Trophoblast cell (in vitro differentiated cells and primary cell): ENCODE measurements at regions not wholly inside any gene's neighbourhood (a gene's known extent, or its start where the extent isn't known, plus 50 kb on each side); places are given as distances from the start of the nearest gene placed in this dataset.
"Not testable (repeated sequence)": the region's sequence is repeated elsewhere in the genome, so short reads cannot be mapped to it uniquely, and the experiment has no call there.

Source experiments
- DNase-seq, 2 donors: peaks; one replicate each; pipeline ENCODE4 v3.0.0-alpha.2; 2016
- H2AFZ ChIP-seq: 2 replicates; pipeline ENCODE4 v1.6.1; 2013; ENCODE audit warnings: low read length, moderate library complexity, mild to moderate bottlenecking; ENCODE audit not compliant: insufficient read depth, poor library complexity
- H2AK5ac ChIP-seq: 2 replicates; pipeline ENCODE4 v1.6.1; 2013; ENCODE audit warnings: mild to moderate bottlenecking, low read length
- H2BK120ac ChIP-seq: 2 replicates; pipeline ENCODE4 v1.6.1; 2013; ENCODE audit warnings: low read length, mild to moderate bottlenecking, moderate library complexity; ENCODE audit not compliant: insufficient read depth, poor library complexity
- H2BK12ac ChIP-seq: 2 replicates; pipeline ENCODE4 v1.6.1; 2013; ENCODE audit warnings: mild to moderate bottlenecking, low read length, moderate library complexity
- H2BK5ac ChIP-seq: 2 replicates; pipeline ENCODE4 v1.6.1; 2013; ENCODE audit warnings: low read length, low read depth, moderate library complexity, mild to moderate bottlenecking; ENCODE audit not compliant: poor library complexity
- H3K14ac ChIP-seq: 2 replicates; pipeline ENCODE4 v1.6.1; 2013; ENCODE audit warnings: mild to moderate bottlenecking, low read length
- H3K18ac ChIP-seq: 2 replicates; pipeline ENCODE4 v1.6.1; 2013; ENCODE audit warnings: mild to moderate bottlenecking, low read length
- H3K23ac ChIP-seq: 2 replicates; pipeline ENCODE4 v1.6.1; 2013; ENCODE audit warnings: low read length
- H3K27ac ChIP-seq: 2 replicates; pipeline ENCODE4 v1.5.1; 2013; ENCODE audit warnings: low read depth, mild to moderate bottlenecking, inconsistent platforms, low read length, moderate library complexity
- H3K27me3 ChIP-seq: 2 replicates; pipeline ENCODE4 v1.6.1; 2013; ENCODE audit warnings: inconsistent platforms, mild to moderate bottlenecking, low read length, moderate library complexity; ENCODE audit not compliant: insufficient read depth
- H3K36me3 ChIP-seq, 2 experiments: 1 replicate in 1 of 2; 2 replicates in 1 of 2; pipeline ENCODE4 v1.6.1; 2013; ENCODE audit warnings: low read length in 2 of 2, mild to moderate bottlenecking in 2 of 2, moderate library complexity in 1 of 2; ENCODE audit not compliant: insufficient read depth in 2 of 2, control insufficient read depth in 1 of 2
- H3K4ac ChIP-seq: 2 replicates; pipeline ENCODE4 v1.6.1; 2013; ENCODE audit warnings: low read depth, mild to moderate bottlenecking, low read length, moderate library complexity
- H3K4me1 ChIP-seq, 2 experiments: 1 replicate in 1 of 2; 2 replicates in 1 of 2; pipeline ENCODE4 v1.6.1; 2013; ENCODE audit warnings: low read length in 2 of 2, mild to moderate bottlenecking in 2 of 2, moderate library complexity in 1 of 2; ENCODE audit not compliant: insufficient read depth in 2 of 2, control insufficient read depth in 1 of 2
- H3K4me2 ChIP-seq: 2 replicates; pipeline ENCODE4 v1.6.1; 2013; ENCODE audit warnings: inconsistent platforms, mild to moderate bottlenecking, low read length, moderate library complexity
- H3K4me3 ChIP-seq: 2 replicates; pipeline ENCODE4 v1.5.1; 2013; ENCODE audit warnings: mild to moderate bottlenecking, low read depth, low read length, inconsistent platforms
- H3K79me1 ChIP-seq: one replicate; pipeline ENCODE4 v1.6.1; 2013; ENCODE audit warnings: low read length
- H3K79me2 ChIP-seq: 2 replicates; pipeline ENCODE4 v1.6.1; 2013; ENCODE audit warnings: low read length, mild to moderate bottlenecking; ENCODE audit not compliant: control insufficient read depth, insufficient read depth, poor library complexity
- H3K9ac ChIP-seq: 2 replicates; pipeline ENCODE4 v1.6.1; 2013; ENCODE audit warnings: mild to moderate bottlenecking, low read length
- H3K9me3 ChIP-seq: 2 replicates; pipeline ENCODE4 v1.6.1; 2013; ENCODE audit warnings: low read depth, mild to moderate bottlenecking, control low read depth, inconsistent platforms, low read length; ENCODE audit not compliant: insufficient read depth
- H4K12ac ChIP-seq: 2 replicates; pipeline ENCODE4 v1.6.1; 2013; ENCODE audit warnings: low read depth, mild to moderate bottlenecking, low read length, moderate library complexity
- H4K8ac ChIP-seq: 2 replicates; pipeline ENCODE4 v1.6.1; 2013; ENCODE audit warnings: low read depth, mild to moderate bottlenecking, low read length, moderate library complexity
- H4K91ac ChIP-seq: one replicate; pipeline ENCODE4 v1.6.1; 2013; ENCODE audit warnings: low read depth, mild to moderate bottlenecking, low read length, moderate library complexity
- WGBS: extraction: QIAGEN DNeasy Blood & Tissue Kit; methylation state at CpG from one replicate; pipeline ENCODE4 v1.1.7; 2013; ENCODE audit warnings: missing lambda C conversion rate; ENCODE audit not compliant: insufficient read length, insufficient coverage; ENCODE audit errors: extremely low coverage; 5-methylcytosine and 5-hydroxymethylcytosine counted together

- H4K12ac ChIP-seq, result no peak overlapping the region
Measured at GRCh38 chr7:138248609-138249008, 172.3 kb downstream of the AKR1D1 start.

GRCh38 chr7:138249975-138250374 lies 173.7 kb downstream of the AKR1D1 start:
- no peak for DNase-seq
- H3K14ac ChIP-seq, result peak overlapping the region; percentile 77
- H2AK5ac ChIP-seq, result peak overlapping the region; percentile 73
- H3K27ac ChIP-seq, result no peak overlapping the region
- H2BK12ac ChIP-seq, result peak overlapping the region; percentile 97
- peak overlapping the region; percentile 68 for H2BK5ac ChIP-seq
- no peak overlapping the region for H3K23ac ChIP-seq
- peak overlapping the region; percentile 47 for H2BK120ac ChIP-seq
- H3K4me3 ChIP-seq, result no peak overlapping the region
- H3K79me2 ChIP-seq, result peaks cover 2% of the 10 kb centered on the region
- H3K79me1 ChIP-seq, result peaks cover 36% of the 10 kb centered on the region
- no peak overlapping the region for H3K9ac ChIP-seq
- peaks cover 4% of the 10 kb centered on the region for H3K9me3 ChIP-seq
- WGBS, result no CpG with 5 or more reads among the region's 4 CpGs
- H2AFZ ChIP-seq, result no peak overlapping the region
- H3K36me3 ChIP-seq, result no peaks in the 10 kb centered on the region
- peak overlapping the region; percentile 53 for H4K8ac ChIP-seq
- no peaks in the 10 kb centered on the region for H3K27me3 ChIP-seq
- H4K91ac ChIP-seq, result peak overlapping the region; percentile 90
- no peak overlapping the region for H3K4me2 ChIP-seq
- peak overlapping the region; percentile 49 for H3K18ac ChIP-seq
- H3K4me1 ChIP-seq, result peaks cover 4 to 10% of the 10 kb centered on the region in 2 experiments
- H3K4ac ChIP-seq, result peak overlapping the region; percentile 15
- no peak overlapping the region for H4K12ac ChIP-seq

More at GRCh38 chr7:138248609-138249008, 172.3 kb downstream of the AKR1D1 start:
- Histone ChIP-seq H3K23ac (no peak overlapping the region), H2BK12ac (peak overlapping the region; percentile 86), H4K8ac (peak overlapping the region; percentile 63), H3K79me2 (peaks cover 2% of the 10 kb centered on the region), H4K91ac (peak overlapping the region; percentile 98), H3K36me3 (no peaks in the 10 kb centered on the region), H3K9ac (no peak overlapping the region), H3K18ac (peak overlapping the region; percentile 32), H2AFZ (no peak overlapping the region), H3K4me1 (peaks cover 5 to 14% of the 10 kb centered on the region in 2 experiments), H2BK120ac (peak overlapping the region; percentile 86), H3K4me3 (no peak overlapping the region), H3K27me3 (no peaks in the 10 kb centered on the region), H3K4ac (peak overlapping the region; percentile 76), H3K4me2 (no peak overlapping the region), H2AK5ac (peak overlapping the region; percentile 85), H3K14ac (peak overlapping the region; percentile 80), H3K79me1 (peaks cover 40% of the 10 kb centered on the region), H2BK5ac (peak overlapping the region; percentile 84), H3K27ac (peak overlapping the region; percentile 65), H3K9me3 (peaks cover 2% of the 10 kb centered on the region)
- no peak for DNase-seq

DNA sequence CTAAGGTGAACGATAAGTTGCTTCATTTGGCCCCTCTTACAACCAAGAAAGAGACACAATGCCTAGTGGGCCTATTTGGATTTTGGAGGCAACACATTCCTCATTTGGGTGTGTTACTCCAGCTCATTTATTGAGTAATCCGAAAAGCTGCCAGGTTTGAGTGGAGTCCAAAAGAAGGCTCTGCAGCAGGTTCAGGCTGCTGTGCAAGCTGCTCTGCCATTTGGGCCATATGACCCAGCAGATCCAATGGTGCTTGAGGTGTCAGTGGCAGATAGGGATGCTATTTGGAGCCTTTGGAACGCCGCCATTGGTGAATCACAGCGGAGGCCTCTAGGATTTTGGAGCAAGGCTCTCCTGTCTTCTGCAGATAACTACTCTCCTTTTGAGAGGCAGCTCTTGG lies 176.4 kb downstream of the AKR1D1 start:
- not testable (repeated sequence) for H3K4me3 ChIP-seq, H3K4ac ChIP-seq, H3K18ac ChIP-seq, H3K9me3 ChIP-seq, H3K27me3 ChIP-seq, H3K9ac ChIP-seq, H3K4me1 ChIP-seq, H2AK5ac ChIP-seq, H3K79me2 ChIP-seq, H3K4me2 ChIP-seq, H4K12ac ChIP-seq, H3K36me3 ChIP-seq, H3K27ac ChIP-seq, H2BK5ac ChIP-seq, H3K23ac ChIP-seq, H4K8ac ChIP-seq, H2AFZ ChIP-seq, H2BK120ac ChIP-seq, H3K14ac ChIP-seq, DNase-seq
- Histone ChIP-seq H3K79me1 (peaks cover 28% of the 10 kb centered on the region), H2BK12ac (peak overlapping the region; percentile 95), H4K91ac (peak overlapping the region; percentile 33)
- no CpG with 5 or more reads among the region's 5 CpGs for WGBS

DNA sequence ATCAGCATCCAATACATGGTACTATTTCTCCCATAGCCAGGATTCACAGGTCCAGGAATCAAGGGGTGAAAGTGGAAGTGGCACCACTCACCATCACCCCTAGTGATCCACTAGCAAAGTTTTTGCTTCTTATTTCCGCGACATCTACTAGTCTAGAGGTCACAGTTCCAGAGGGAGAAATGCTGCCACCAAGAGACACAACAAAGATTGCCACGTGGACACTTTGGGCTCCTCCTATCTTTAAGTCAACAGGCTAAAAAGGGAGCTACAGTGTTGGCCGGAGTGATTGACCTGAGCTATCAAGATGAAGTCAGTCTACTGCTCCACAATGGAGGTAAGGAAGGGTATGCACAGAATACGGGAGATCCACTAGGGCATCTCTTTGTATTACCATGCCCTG lies 178.2 kb downstream of the AKR1D1 start:
- H3K79me2 ChIP-seq, result no peaks in the 10 kb centered on the region
- DNase-seq, result no peak
- H2AFZ ChIP-seq, result no peak overlapping the region
- H4K91ac ChIP-seq, result peak overlapping the region; percentile 42
- no peaks in the 10 kb centered on the region for H3K36me3 ChIP-seq
- H2BK12ac ChIP-seq, result peak overlapping the region; percentile 94
- no peak overlapping the region for H3K4me3 ChIP-seq
- H2BK120ac ChIP-seq, result no peak overlapping the region
- peaks cover 0 to 2% of the 10 kb centered on the region in 2 experiments for H3K4me1 ChIP-seq
- H2AK5ac ChIP-seq, result peak overlapping the region; percentile 84
- peaks cover 28% of the 10 kb centered on the region for H3K79me1 ChIP-seq
- no peak overlapping the region for H2BK5ac ChIP-seq
- no peak overlapping the region for H3K4ac ChIP-seq
- H3K14ac ChIP-seq, result peak overlapping the region; percentile 32
- no peak overlapping the region for H3K9ac ChIP-seq
- H4K8ac ChIP-seq, result peak overlapping the region; percentile 27
- no CpG with 5 or more reads among the region's 5 CpGs for WGBS
- H3K23ac ChIP-seq, result no peak overlapping the region
- no peak overlapping the region for H3K4me2 ChIP-seq
- no peaks in the 10 kb centered on the region for H3K27me3 ChIP-seq
- no peak overlapping the region for H3K18ac ChIP-seq
- H4K12ac ChIP-seq, result no peak overlapping the region
- peaks cover 4% of the 10 kb centered on the region for H3K9me3 ChIP-seq
- no peak overlapping the region for H3K27ac ChIP-seq
